ENCODE measurements at regions not wholly inside any gene's neighbourhood (a gene's known extent, or its start where the extent isn't known, plus 50 kb on each side); places are given as distances from the start of the nearest gene placed in this dataset.
"Not testable (repeated sequence)": the region's sequence is repeated elsewhere in the genome, so short reads cannot be mapped to it uniquely, and the experiment has no call there.

- no peak for DNase-seq (ENCODE audit: low read depth)
Observed at GRCh38 chr2:136324966-136325365, 207.0 kb upstream of the CXCR4 start.

DNA sequence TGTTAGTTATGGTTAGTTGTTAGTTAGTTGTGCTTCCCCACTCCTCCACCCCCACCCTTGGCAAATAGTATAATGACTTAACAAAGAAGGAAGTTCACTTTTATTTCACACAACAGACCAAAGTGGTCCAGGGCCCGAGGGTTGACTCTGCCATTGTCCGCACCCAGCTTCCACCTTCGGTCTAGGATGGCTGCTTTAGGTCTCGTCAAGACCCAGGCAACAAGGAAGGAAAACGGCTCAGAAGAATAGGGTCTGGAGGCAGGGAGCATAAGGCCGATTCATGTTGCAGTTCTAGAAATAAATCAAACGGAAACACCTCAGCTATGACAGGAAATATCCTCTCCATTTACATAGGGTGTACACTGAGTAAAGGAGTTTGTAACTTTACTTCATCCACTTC, 206.0 kb upstream of the CXCR4 start:
- DNase-seq (ENCODE audit: low read depth): no peak

DNA sequence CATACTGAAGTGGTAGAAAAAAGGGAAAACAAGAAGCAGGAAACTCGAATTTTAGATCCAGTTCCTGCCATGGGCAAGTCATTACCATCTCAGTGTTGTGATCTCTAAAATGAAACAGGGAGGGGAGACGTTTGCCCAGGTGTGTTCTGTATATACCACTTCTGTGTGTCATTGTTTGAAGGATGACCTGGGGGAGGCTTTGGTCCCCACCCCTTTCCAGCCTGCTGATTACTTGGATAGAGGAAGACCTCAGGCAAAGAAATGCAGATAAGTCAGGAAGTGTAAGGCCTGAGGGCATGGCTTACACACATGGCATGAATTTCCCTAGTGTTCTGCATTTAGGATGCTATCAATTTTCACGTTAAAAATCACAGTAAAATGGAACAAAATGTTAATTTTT, 205.2 kb upstream of the CXCR4 start:
- no peak for DNase-seq (ENCODE audit: low read depth)

DNA sequence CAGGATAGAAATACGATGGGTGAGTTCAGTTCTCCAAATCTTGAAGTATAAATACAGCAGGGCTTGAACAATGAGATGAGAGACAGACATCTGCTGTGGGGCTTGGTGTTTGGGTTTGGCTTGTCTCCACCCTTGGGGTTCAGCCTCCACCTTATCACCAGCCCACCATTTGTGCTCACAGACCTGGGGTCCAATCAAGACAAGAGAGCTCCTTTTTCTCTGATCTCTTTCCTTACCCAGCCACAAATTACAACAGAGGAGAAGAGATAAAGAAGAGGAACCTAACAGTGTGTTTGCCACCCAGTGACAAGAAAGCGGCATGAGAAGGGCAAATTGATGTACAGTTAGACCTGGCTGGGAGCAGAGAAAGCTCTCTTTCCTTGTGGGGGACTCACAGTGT, 204.5 kb upstream of the CXCR4 start:
- DNase-seq (ENCODE audit: low read depth): no peak

DNA sequence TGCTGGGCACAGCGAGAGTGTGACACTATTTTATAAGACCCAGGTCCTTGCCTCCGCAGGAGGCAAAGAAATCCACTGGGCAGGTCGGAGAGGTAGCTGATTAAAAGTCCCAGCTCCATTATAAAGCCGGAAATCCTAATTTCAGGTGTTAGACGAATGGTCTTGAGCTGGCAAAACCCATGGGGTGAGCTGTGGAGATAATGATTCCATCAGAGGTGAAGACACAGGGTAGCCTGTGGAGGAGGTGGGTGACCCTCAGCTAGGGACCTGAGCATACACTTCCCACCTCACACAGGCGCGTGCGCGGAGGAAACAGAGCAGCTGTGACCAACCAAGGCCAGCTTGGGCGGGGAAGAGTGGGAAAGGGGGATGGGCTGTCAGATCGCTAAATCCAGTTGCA, 201.7 kb upstream of the CXCR4 start:
- DNase-seq (ENCODE audit: low read depth): no peak

- no peak for DNase-seq (ENCODE audit: low read depth)
Observed at GRCh38 chr2:136319237-136319636, 201.3 kb upstream of the CXCR4 start.

DNA sequence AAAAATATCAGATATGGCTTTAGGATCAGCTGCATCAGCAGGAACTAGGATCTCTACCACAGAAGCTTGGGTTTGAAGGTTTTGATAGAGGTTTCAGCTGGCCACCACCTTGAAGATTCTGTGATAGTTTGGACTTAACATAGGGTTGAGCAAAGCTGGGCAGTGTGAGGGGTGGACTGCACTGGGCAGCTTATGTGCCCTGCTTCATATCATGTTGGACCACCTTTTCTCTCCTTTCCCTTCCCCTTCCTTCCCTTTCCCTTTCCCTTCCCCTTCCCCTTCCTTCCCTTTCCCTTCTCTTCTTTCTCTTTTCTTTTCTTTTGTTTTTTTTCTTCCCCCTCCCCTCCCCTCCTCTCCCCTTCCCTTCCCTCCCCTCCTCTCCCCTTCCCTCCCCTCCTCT, 196.3 kb upstream of the CXCR4 start:
- no peak for DNase-seq (ENCODE audit: low read depth)

GRCh38 chr2:136312568-136312967, 194.6 kb upstream of the CXCR4 start:
- DNase-seq (ENCODE audit: low read depth): not testable (repeated sequence)

DNA sequence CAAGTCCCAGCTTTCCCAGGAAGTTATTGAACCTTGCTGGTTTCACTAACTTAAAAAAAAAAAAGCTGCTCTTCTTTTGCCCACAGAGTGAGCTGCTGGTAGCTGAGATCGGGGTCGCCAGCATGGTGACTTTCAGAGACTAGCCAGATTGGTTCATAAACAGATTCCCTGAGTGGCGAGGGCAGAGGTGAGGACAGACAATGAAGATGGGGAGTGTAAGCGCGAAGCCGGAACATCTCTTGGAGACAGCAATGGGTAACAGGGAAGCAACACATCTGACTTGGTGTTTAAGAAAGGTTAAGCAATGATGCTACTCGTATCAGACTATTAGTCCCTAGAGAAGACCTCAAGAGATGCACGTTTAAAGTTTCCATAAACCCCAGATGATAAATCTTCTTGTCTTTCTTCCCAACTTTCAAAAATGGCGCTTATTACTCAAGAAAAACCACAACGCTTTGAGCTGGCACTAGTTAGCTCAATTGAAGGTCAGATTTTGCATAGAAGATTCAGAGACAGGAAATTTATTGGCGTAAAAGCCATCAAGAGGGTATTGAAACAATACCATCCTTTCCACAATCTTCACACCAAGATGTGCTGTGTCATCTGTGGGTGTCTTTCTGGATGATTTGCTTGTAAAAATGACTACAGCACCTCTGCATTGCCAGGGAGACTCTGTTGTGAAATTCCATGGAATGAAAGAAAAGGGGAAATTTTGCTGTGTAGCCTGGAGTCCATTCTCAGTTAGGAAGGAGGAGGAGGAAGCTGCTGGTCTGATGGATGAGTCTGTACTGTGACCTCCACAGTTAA, 193.1 kb upstream of the CXCR4 start:
- no peak for DNase-seq (ENCODE audit: low read depth)

DNA sequence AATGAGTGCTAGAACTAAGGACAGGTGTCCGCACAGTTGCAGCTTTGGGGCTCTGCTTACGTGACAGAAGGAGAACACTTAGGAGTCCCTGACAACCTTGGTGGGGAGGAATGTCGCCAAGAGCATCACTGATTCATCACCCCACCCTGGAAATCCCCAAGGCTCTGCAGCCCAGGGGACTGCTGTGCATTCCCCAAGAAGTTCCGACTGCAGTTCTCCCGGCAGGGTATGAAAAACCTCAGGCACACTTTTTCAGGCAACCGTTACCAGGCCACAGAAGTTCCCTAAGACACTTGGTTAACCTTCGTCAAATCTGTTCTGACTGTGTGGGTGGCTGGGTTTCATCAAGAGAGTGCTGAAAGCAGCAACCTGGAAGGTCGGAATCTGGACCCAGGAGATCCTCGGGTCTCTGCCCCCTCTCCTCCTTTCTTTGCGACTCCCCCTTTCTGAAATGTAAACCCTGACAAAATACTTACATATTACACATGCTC, 192.1 kb upstream of the CXCR4 start:
- DNase-seq (ENCODE audit: low read depth): no peak

- no peak for DNase-seq (ENCODE audit: low read depth)
Observed at GRCh38 chr2:136308611-136309010, 190.7 kb upstream of the CXCR4 start.

- DNase-seq (ENCODE audit: low read depth): no peak
Observed at GRCh38 chr2:136306836-136307235, 188.9 kb upstream of the CXCR4 start.

GRCh38 chr2:136305517-136306192, 187.7 kb upstream of the CXCR4 start:
- no peak for DNase-seq (ENCODE audit: low read depth)

DNA sequence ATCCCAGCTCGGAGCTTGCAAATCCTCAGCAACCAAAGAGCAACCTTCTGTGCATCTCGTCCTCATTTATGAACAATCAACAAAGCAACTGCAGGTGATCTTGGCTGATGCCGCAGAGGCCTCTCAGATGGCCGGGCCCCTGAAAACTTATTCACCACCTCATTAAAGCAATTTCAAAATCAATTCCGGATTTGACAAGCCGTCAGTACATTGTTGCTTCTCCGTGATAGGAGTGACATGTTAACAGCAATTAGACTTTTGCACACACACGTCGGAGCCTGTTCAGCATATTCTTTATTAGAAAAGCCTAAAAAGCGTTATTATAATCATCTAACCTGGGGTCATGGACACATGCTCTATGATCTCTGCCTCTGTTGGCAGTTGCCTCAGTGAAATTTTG, 183.1 kb upstream of the CXCR4 start:
- no peak for DNase-seq (ENCODE audit: low read depth)

DNA sequence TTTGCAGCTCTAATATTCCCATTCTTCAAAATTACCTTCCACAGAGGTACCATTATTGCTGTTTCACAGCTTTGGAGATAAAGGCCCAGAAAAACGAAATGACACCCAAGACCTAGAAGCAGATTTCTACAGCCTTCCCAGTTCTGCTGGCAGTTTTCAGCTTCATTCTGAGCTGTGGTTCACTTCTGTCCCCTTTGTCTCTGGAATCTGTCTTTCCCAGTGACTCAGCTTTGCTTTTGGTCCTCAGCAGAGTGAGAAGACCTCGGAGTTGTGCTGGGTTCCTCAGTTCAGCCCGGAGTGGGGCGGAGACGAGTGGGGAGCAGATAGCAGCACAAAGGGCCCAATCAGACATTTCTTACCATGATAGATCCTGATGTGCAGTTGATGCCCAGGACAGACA, 180.7 kb upstream of the CXCR4 start:
- DNase-seq (ENCODE audit: low read depth): no peak

- no peak for DNase-seq (ENCODE audit: low read depth)
Observed at GRCh38 chr2:136297994-136298393, 180.0 kb upstream of the CXCR4 start.

DNA sequence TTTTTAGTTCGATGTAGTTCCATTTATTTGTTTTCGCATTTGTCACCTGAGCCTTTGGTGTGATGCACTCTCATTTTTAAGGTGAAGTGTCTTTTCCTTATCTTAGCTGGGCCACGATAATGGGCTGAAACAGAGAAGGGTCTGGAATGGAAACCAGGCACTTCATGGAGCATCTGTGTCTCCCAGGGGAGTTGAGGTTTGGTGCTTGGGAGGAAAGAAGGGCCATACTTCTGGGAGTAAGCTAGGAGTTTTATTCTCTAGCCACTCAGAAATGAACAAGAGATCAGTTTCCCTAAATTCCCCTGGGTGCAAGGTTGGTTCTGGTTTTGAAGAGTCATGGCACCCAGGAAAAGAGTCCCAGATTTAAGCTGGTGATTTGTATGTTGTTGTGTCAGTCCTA, 179.4 kb upstream of the CXCR4 start:
- DNase-seq (ENCODE audit: low read depth): no peak

DNA sequence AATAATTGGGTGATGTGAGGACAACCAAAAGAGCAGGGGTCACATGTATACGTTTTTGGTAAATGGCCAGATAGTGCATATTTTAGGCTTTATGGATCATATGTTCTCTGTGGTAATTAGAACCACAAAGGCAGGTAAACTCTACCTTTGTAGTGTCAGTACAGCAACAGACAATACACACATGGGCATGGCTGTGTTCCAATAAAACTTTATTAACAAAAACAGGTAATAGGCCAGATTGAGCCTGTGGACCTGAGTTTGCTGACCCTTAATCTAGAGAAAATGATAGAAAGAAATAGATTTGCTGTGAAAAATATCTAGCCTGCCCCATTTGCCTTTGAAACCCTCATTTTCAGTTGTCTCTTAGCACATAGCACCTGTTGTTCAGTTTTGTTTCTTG, 177.2 kb upstream of the CXCR4 start:
- DNase-seq (ENCODE audit: low read depth): no peak

- no peak for DNase-seq (ENCODE audit: low read depth)
Observed at GRCh38 chr2:136291871-136292270, 173.9 kb upstream of the CXCR4 start.

GRCh38 chr2:136290326-136290725, 172.4 kb upstream of the CXCR4 start:
- DNase-seq (ENCODE audit: low read depth): no peak

- no peak for DNase-seq (ENCODE audit: low read depth)
Observed at GRCh38 chr2:136288249-136288648, 170.3 kb upstream of the CXCR4 start.

GRCh38 chr2:136286423-136286822, 168.5 kb upstream of the CXCR4 start:
- no peak for DNase-seq (ENCODE audit: low read depth)

DNA sequence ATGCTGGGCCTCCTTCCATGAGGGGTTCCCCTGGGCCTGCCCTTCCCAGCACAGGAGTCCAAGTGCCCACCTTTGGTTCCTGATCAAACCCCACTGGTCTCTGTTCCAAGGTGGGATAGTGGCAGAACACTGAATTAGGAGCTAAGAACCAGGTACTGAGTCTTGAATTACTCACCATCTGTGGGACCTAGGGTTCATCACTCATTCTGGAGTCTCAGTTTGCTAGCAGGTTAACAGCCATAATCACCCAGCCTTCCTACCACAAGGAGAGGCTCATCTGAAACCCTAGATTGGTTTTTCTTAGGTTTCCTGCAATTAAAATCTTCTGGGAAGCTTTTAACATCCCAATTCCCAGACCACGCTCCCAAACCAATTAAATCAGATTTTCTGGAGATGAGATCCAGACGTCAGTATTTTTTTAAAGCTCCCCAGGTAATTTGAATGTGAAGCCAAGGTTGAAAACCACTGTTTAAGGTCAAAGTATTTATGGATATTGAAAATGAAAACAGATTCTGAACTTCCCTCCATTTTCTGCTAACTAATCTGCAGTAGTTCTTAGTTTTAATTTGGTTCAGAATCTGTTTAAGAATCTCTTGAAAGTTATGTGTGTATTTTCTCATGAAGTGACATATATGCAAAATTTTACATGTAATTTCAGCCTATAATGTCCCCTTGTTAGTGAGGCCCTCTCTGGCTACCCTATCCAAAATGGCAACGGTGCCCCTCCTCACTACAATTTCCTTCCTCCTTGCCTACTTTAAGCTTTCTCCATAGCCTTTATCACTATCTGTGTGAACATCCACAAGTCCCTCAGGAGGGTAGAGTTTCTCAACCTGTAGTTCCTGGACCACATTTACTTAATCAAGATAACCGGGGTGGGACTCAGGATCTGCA, 166.5 kb upstream of the CXCR4 start:
- DNase-seq (ENCODE audit: low read depth): no peak

All from HS-27A (cell line).